ENCODE measurements at regions not wholly inside any gene's neighbourhood (a gene's known extent, or its start where the extent isn't known, plus 50 kb on each side); places are given as distances from the start of the nearest gene placed in this dataset.
"Not testable (repeated sequence)": the region's sequence is repeated elsewhere in the genome, so short reads cannot be mapped to it uniquely, and the experiment has no call there.

- H3K9me3 ChIP-seq: no peaks in the 10 kb centered on the region
- 52 to 59% methylated on average over 2 of the region's 2 CpGs for WGBS, 2 donors
- no peaks in the 10 kb centered on the region for H3K36me3 ChIP-seq (replicated peaks in 1 of 2; ENCODE audit: insufficient read depth in 1 of 2, low read depth in 2 of 2)
- H3K27ac ChIP-seq: no peak overlapping the region
- ATAC-seq (no peak), DNase-seq (no peak)
- no peak for TF ChIP-seq POLR2A (IDR thresholded peaks at IDR 0.05)
- no peak for TF ChIP-seq CTCF (IDR thresholded peaks at IDR 0.05)
- H3K27me3 ChIP-seq: no peaks in the 10 kb centered on the region
- intact Hi-C loops (cut with DNase I): no loop called here
- no peak overlapping the region for H3K4me3 ChIP-seq
- no peaks in the 10 kb centered on the region for H3K4me1 ChIP-seq
These were observed 457.8 kb upstream of the NFE2L3 start for GRCh38 chr7:25694211-25694610.

- Histone ChIP-seq H3K36me3 (replicated peaks in 1 of 2; ENCODE audit: insufficient read depth in 1 of 2, low read depth in 2 of 2) (no peaks in the 10 kb centered on the region), H3K4me1 (no peaks in the 10 kb centered on the region), H3K9me3 (no peaks in the 10 kb centered on the region), H3K4me3 (no peak overlapping the region), H3K27me3 (no peaks in the 10 kb centered on the region), H3K27ac (no peak overlapping the region)
- WGBS, 2 donors: 71 to 81% methylated on average over 4 of the region's 4 CpGs
- no peak for TF ChIP-seq POLR2A (IDR thresholded peaks at IDR 0.05)
- TF ChIP-seq CTCF (IDR thresholded peaks at IDR 0.05): no peak
- ATAC-seq (no peak), DNase-seq (no peak)
- intact Hi-C loops (cut with DNase I): no loop called here
These were observed 457.3 kb upstream of the NFE2L3 start for GRCh38 chr7:25694699-25695098.

GRCh38 chr7:25696571-25696970, 455.4 kb upstream of the NFE2L3 start:
- TF ChIP-seq POLR2A (IDR thresholded peaks at IDR 0.05) (no peak), CTCF (IDR thresholded peaks at IDR 0.05) (no peak)
- Histone ChIP-seq H3K27me3 (no peaks in the 10 kb centered on the region), H3K36me3 (replicated peaks in 1 of 2; ENCODE audit: insufficient read depth in 1 of 2, low read depth in 2 of 2) (no peaks in the 10 kb centered on the region), H3K4me3 (no peak overlapping the region), H3K9me3 (no peaks in the 10 kb centered on the region), H3K27ac (no peak overlapping the region), H3K4me1 (no peaks in the 10 kb centered on the region)
- 87 to 90% methylated on average over 2 of the region's 2 CpGs for WGBS, 2 donors
- intact Hi-C loops (cut with DNase I): no loop called here
- ATAC-seq (no peak), DNase-seq (no peak)

GRCh38 chr7:25698451-25699113, 453.4 kb upstream of the NFE2L3 start:
- no peak for DNase-seq
- 75 to 80% methylated on average over 5 of the region's 5 CpGs for WGBS, 2 donors
- intact Hi-C loops (cut with DNase I): no loop called here

GRCh38 chr7:25700141-25700540, 451.9 kb upstream of the NFE2L3 start:
- intact Hi-C loops (cut with DNase I); ATAC-seq; H3K4me1 ChIP-seq; H3K4me3 ChIP-seq; H3K9me3 ChIP-seq; DNase-seq; H3K27me3 ChIP-seq; H3K27ac ChIP-seq; H3K36me3 ChIP-seq (replicated peaks in 1 of 2; ENCODE audit: insufficient read depth in 1 of 2, low read depth in 2 of 2): not testable (repeated sequence)
- 76 to 80% methylated on average over 7 of the region's 7 CpGs for WGBS, 2 donors

More at GRCh38 chr7:25698451-25699113, 453.4 kb upstream of the NFE2L3 start:
- peak; percentile 47 for ATAC-seq
- H3K27ac ChIP-seq: no peak overlapping the region
- H3K27me3 ChIP-seq: no peaks in the 10 kb centered on the region
- TF ChIP-seq CTCF (IDR thresholded peaks at IDR 0.05) (no peak), POLR2A (IDR thresholded peaks at IDR 0.05) (no peak)
- no peaks in the 10 kb centered on the region for H3K9me3 ChIP-seq
- H3K36me3 ChIP-seq (replicated peaks in 1 of 2; ENCODE audit: insufficient read depth in 1 of 2, low read depth in 2 of 2): no peaks in the 10 kb centered on the region
- no peak overlapping the region for H3K4me3 ChIP-seq
- H3K4me1 ChIP-seq: no peaks in the 10 kb centered on the region
